H1 (cell line): ENCODE measurements at regions not wholly inside any gene's neighbourhood (a gene's known extent, or its start where the extent isn't known, plus 50 kb on each side); places are given as distances from the start of the nearest gene placed in this dataset.

ENCODE experiments used
- CHD7 ChIP-seq: fragments of 300-600 bp; sonication (generic); IDR thresholded peaks from 2 replicates; pipeline ENCODE4 v1.7.1; 2012; ENCODE audit warnings: low read length, moderate library complexity, mild to moderate bottlenecking, inconsistent platforms; ENCODE audit not compliant: insufficient replicate concordance

GRCh38 chr9:119086590-119086989 lies 282.6 kb downstream of the BRINP1 start (continued):
- TF ChIP-seq CHD7 = peak; percentile 71
